ENCODE measurements at regions not wholly inside any gene's neighbourhood (a gene's known extent, or its start where the extent isn't known, plus 50 kb on each side); places are given as distances from the start of the nearest gene placed in this dataset.
"Not testable (repeated sequence)": the region's sequence is repeated elsewhere in the genome, so short reads cannot be mapped to it uniquely, and the experiment has no call there.

DNA sequence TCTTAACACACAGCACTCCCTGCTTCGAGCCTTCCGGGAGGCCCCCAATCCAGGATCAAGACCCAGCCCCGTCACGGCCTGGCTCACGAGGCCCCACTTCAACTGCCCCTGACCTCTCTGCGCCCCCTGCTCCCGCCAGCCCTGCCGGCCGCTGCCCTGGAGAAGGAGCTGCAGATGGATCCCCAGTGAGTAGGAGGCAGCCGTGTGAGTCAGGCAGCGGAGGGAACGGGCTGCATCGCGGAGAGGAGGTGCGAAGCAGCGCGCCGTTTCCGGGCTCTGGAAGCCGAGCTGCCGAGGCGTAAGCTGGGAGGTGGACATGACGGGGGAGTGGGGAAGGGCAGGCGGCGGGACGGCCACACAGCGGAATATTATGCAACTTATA is 133.4 kb downstream of the TPRA1 start:
- no peak for DNase-seq

DNA sequence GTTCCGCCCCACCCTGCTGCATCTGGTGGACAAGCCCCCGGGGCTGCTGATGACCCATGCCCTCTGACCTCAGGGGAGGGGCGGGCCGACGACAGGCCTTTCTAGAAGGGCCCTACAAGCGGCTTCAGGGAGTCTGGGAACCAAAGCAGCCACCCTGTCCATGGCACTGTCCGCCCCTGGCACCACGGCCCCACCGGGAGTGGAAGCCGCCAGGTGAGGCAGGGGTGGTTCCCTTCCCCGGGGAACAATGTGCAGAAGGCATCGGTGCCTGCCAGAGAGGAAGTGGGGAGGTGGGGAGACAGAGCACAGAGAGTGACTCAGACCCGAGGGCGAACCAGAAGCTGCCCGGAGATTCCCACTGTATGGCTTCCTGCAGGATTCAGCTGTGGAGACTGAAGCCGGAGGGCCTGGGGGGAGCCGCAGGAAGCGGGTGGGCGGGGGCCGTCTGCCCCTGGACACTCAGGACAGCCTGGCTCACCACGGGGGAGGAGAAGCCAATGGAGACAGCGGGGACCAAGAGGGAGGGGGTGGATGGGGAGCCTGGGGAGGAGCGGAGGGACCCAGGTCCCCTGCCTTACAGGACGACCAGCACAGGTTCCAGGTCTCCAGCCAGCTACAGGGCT is 134.0 kb downstream of the TPRA1 start:
- DNase-seq = no peak

DNA sequence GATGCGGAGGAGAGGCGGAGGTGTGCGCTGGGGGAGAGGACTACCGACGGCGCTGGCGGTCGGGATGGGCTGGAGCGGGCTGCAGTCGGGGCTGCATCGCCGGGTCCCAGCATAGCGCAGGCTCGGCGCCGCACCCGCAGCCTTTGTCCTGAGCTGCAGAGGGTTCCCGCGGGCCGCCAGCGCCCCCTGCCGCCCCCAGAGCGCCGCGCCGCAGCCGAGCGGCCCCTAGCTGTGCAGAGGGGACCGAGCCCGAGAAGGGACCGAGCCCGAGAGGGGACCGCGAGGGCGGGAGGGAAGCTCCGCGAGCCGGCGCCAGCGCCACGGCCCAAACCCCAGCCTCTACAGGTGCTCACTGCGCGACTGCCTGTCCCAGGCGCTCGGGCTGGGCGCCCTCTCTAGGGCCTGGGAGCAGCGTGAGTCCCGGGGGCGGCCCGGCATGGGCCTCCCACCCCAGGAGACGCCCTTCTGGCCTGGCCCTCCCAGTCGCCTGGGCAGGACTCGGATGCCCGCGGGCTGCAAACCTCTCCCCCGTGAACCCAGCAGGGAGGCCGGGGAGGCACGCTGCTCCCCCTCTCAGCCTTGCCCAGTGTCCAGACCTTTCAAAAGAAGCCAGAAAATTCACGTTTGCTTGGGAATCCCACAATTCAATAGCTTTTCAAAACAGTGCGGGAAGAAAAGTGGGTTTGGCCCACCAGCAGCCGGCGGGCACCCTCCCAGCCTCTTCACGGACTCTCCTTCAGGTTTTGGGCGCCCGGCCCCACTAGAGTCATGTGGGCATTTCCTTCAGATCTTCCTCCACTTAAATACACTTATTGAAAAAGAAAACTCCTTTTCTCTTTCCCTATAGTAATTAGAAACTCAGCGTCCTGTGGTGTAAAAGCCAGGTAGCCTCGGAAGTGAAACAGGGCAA is 134.7 kb downstream of the TPRA1 start:
- DNase-seq = peak; percentile 76

DNA sequence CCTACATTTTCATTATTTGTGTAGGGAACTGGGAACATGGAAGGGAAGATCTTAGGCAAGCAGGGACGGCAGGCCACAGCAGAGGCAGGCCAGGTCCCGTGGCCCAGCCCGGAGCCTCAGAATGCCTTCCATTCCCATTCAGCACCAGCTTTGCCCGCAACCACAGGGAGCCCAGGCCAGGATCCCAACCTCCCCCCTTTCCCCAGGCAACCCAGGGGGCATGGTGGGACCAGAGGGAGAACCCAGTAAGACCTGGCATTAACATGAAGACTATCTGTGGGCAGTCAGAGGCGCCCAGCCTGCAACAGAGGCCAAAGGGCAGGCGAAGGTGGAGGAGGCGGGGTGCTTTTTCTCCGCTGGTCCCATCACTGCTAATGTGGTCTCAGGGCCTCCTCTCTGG is 135.6 kb downstream of the TPRA1 start:
- no peak for DNase-seq

DNA sequence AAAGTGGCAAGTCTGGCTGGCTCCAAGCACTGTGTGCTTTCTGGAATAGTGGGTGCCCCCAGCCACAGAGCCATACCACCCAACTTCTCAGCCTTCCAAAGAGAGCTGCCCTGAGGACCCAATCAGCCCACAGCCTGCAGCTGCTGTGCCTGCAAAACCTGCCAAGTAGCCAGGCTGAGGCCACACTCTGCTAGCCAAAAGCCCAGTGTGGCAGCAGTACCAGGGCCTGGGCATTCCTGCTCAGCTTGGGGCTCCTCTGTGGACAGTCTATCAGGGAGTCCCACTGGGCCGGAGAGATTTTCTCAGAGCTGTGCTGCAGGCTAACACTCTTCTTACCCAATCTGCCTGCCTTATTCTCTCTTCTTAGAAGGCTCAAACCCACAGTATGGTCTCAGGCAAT is 136.5 kb downstream of the TPRA1 start:
- DNase-seq = no peak

DNA sequence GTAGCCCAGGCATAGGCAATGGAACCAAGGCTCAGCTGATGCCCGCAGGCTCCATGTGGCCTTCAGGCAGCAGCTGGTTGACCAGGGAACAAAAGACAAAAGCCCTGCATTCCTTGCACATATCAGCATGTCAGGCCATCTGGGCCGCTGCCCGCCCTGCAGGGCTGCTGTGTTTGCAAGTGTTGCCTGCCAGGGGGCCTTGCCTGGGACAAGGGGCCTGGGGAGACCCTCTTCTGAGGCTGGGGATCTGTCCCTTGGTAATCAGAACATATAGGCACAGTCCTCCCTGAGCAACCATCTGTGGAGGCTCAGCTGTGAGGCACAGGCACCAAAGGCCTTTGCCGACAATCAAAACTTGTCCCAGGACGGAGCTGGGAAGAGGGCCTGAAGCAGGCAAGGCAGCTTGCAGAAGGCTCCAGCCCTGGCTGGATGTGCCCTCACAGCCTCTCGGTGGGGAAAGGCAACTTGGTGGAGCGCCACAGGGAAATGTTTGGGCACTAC is 138.2 kb downstream of the TPRA1 start:
- DNase-seq = no peak

DNA sequence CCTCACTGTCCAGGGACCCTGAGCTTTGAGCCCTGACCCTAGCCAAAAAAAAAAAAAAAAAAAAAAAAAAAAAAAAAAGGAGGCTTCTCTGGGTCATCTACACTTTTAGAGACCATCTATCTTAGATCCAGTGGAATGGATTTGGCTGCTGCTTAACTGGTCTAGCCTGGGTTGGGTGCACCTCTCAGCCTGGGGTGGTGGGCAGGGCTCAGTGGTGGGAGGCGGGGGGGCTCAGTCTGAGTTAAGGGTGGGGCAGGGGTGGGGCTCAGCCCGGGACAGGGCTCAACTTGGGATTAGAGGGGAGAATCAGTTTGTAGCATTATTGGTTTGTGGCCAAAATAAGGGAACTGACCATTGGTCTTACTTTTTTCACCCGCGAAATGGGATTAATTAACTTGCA is 139.2 kb downstream of the TPRA1 start:
- no peak for DNase-seq

DNA sequence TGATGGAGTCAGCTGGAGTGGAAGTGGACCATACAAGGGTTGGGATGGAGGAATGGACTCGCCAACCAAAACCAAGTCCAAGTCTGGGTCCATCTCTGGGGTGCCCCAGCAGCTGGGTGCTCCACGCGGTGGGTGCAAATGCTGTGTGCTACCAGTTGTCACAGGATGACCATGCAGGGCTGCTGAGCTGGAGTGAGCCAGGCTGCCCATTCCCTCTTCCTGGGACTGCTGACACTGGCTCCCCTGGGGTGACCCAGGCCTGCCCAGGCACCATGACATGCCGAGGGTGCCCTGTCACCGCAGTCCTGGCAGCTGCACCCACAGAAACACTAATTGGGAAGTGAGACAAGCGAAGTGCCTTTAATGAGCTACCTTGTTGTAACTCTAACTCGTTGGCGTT is 140.2 kb downstream of the TPRA1 start:
- DNase-seq = no peak

DNA sequence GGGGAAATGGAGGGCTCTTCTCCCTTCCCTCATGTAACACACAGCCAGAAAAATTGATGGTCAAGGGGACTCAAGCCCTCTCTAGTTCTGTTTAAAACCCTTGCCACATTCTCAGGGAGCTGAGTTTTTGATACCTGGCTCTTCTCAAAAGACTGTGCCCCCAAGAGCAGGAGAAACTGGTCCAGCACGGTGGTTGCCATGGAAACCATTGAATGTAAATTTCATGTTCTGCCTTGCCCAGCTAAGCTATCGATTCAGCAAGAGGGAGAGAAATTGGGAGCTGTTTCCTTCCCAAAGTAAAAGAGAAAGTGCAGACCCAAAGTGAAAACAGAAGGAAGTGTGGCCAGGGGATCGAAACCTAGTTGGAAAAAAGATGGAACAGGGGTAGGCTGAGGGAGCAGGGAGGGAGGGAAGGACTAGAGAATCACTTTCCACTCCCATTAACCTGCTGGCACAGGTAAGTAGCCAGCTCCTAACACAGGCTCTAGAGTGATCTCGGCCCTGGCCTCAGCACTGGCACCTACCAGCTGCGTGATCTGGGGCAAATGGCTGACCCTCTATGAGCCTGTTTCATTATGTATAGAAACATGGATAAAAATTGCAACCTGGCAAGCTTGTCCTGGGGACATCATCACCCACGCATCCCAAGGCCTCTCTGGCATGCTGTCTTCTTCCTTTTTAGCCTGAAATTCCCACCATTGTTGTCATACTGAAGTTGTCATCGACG is 140.9 kb downstream of the TPRA1 start:
- no peak for DNase-seq

DNA sequence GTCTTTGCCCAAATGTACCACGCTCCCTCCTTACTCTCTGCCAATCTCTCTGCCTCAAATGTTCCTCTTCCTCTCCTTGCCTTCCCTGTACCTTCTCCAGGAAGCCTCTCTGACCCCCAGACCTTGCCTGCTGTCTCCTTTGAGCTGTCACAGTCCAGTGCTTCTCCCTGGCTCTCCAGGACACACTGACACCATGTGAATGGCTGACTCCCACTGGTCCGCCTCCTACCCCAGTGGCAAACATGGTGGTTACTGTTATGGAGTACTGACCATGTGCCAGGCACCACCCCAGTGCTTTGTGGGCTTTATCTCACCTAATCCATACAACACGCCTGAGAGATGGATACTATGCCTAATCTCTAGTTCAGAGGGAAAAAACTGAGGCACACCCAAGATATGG is 141.9 kb downstream of the TPRA1 start:
- peak; percentile 29 for DNase-seq

DNA sequence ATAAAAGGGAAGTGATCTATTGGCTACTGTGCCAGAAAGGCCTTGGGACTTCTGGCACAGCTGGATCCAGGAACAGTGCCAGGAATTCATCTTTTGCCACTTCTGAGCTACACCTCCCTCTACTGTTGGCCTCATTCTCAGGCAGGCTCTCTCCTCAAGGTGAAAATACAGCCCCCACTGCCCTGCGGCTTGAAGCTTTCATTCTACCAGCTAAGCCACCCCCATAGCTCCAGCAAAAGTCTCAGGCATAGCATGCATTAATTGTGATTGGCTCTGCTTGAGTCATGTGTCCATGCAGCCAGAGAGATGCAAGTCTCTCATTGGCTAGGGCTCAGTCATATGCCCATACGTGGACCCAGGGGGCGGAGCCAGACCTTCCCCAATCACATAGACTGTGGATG is 142.4 kb downstream of the TPRA1 start:
- DNase-seq = no peak

DNA sequence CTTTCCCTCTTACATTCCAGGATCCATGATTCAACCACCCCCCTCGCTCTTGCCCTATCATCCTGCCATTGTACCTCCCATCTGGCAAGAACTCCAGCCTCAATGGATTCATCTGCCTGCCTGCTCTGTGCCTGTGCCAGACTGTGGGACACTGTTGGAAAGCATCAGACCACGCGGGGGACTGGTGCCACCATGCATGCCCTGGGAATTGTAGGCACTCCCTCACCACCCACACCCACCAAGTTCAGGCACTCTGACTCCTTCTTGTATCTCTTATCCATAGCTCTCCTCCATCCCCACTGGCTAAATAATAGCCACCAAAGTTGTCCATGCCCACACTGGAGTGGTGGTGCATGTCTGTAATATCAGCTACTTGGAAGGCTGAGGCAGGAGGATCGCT is 143.8 kb downstream of the TPRA1 start:
- DNase-seq = no peak

DNA sequence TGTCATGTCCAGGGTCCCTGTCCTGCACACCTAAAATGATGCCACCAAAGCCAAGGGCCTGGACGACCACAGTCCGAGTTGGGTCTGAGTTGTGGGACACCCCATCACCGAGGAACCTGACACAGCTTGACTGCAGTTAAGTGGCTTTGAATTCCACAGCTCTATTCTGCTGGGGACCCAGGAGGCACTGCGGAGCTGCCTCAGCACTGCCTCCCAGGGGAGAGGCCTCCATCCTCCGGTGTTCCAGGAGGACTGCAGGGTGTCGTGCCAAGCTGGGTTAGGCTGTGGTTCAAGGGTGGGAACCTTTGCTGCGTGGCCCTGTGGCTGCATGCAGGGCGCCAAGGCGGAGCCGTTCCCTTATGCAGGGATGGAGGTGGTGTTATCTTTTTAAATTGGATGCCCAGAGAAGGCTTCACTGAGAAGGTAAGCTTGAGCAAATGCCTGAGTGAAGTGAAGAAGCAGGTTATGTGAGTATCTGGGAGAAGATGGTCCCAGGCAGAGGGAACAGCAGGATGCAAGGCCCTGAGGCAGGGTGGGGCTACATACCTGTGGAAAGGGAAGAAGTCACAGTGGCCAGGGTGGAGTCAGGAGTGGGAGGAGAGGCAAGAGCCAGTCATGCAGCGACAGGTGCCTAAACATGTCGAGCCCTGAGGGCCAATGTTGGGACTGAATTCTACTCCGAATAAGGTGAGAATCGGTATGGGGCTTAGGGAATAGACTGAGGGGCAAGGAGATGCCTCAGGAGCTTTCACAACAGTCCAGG is 144.8 kb downstream of the TPRA1 start:
- DNase-seq = no peak

DNA sequence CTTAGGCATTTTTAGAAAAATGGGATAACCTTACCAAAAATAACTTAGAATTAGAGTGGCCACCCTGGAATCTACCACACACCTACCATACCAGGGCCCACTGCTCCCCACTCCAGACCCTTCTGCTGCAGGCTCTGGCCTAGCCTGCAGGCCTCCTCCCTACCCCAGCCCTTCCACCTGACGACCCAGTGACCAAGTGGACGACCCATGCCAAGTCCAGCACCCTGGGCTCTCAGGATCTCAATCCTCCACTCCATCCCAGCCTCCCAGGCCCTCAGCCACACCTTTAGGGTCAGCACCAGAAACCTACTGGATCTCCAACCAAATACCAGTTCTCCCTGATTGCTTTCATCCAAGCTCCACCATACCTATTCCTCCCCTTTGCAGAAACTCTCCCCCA is 145.8 kb downstream of the TPRA1 start:
- no peak for DNase-seq

DNA sequence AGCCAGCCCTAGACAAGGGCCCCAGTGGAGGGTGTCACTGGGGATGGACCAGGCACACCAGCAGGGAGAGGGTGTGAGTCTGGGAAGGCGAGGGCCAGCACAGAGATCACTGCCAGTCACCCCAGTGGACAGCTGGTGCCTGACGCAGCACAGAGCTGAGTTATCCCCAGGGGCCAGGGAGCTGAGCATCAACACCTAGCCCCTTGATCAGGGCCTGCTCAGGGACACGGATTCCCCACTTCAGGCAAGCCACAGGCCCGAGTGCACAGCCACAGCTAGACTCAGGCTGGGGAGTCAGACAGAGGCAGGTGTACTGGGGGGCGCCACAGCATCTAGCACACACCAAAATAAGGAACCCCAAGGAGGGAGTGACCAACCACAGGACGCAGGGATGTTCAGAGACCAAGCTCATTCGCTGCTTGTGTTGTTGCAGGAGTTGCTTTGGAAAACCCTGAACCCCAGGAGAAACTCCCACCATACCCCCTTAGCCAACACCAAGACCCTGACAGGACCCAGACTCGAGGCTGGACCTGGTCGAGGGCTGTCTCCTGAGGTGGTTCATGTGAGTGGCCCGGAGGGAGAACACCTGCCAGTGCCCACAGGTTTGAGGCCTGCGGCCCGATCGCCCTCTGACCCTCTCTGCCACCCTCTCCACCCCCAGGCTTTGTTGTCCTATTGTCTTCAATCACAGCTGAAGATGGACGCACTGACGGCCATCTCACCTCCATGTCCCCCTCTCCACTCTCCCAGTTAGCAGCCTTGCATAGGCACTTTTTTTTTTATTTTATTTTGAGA is 146.8 kb downstream of the TPRA1 start:
- DNase-seq = no peak

DNA sequence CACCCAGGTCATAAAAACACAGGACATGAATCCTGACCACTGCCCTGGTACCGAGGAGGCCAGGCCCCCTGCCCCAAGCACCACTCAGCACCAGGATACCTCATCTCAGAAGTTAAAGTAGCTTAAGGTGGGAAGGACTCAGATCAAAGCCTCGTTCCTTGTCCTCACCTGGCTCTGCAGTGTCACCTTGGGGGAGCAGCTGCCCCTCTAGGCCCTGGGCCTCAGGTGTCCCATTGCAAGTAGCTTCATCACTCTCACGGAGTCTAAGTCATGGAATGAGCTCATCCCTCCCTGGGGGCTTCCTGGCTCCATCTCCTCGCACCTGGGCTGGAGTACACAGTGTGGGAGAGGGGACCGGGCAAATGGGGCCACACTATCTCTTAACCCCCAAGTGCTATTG is 148.0 kb downstream of the TPRA1 start:
- DNase-seq = no peak

DNA sequence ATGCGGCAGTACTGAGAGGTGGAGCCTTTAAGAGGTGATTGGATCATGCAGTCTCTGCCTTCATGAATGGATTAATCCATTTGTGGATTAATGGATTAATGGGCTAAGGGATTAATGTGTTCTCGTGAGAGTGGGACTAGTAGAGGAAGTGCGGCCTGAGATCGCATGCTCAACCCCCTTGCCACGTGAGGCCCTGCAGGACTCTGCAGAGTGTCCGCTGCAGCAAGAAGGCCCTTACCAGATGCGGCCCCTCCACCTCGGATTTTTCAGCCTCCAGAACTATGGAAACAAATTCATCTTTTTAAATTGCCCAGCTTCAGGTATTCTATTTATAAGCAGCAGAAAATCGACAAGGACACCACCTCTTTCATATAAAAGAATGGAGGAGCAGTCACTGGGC is 148.8 kb downstream of the TPRA1 start:
- no peak for DNase-seq

DNA sequence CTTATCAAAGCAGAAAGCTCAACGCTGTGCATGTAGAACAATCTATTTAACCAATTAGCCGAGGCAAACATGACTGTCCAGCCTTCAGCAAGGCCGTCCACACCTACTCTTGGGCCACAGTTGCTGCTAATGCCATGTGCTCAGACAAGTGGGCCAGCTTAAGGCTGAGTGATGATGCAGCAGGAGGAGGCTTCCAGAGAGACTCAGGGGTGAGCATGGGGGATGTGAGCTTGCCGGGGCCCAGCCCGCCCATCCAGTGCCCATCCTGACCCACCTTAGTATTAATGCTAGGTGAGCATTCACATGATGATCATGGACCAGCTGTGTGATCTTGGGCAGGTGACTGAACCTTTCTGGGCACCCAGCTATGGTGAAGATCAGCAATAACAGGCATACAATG is 150.1 kb downstream of the TPRA1 start:
- no peak for DNase-seq

DNA sequence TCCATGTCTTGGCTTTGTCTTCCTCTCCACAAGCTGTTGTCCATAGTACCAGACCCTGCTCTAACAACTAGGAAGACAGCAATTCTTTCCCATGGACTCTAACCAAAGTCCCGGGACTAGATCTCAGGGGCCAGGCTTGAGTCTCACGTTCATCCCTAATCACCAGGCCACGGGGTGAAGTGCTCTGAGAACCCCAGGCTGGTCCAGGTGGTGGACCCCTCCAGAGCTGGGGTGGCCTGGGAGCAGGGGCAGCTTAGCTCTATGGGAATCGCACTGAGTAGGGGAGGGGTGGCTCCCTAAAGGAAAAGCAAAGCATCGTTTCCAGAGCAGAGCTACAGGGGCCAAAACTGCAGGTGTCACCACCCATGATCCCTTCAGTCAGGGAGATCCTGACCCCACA is 150.9 kb downstream of the TPRA1 start:
- DNase-seq = no peak

DNA sequence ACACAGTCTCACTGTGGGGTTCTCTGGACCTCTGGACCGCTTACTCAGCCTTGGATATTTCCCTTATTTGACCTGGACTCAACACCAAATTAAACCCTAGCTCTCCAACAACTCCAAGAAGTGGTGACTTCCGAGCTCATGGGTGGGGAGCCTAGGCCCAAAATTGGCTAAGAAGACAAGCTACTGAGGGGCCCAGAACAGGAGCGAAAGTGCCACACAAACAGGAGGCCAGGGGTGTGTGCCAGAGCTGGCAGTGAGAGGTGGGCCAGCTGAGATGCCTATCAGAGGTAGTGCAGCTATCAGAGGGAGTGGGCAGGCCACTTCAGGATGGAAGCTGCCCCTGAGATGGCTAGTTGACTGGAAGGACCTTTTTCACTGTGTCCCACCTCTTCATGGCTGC is 151.1 kb upstream of the PRR20G start:
- DNase-seq = no peak

DNA sequence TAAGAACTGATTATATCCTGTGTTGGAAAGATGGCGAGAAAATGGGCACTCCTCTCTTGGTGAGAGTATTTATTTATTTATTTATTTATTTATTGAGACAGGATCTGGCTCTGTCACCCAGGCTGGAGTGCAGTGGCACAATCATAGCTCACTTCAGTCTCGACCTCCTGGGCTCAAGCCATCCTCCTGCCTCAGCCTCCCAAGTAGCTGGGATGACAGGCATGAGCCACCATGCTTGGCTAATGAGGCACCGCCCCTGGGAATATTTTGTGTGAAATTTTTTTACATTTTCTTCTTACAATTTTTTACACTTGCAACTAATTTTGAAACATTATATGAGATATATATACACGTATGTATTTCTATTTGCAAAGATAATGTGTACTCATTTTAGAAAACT is 150.5 kb upstream of the PRR20G start:
- DNase-seq = no peak

DNA sequence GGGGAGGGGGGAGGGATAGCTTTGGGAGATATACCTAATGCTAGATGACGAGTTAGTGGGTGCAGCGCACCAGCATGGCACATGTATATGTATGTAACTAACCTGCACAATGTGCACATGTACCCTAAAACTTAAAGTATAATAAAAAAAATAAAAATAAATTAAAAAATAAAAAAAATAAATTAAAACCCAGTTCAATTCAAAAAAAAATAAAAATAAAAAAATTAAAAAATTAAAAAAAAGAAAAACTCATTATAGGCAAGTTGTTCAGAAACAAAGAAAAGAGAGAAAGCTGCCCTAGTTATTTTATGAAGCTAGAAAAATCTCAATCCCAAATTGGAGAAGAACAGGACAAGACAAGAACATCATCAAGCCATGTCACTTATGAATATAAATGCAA is 147.5 kb upstream of the PRR20G start:
- DNase-seq = not testable (repeated sequence)

Measured in hematopoietic multipotent progenitor cell treated with erythropoietin and hydrocortisone succinate and interleukin-3 and kit ligand, for 6 days (in vitro differentiated cells).